Stimulated activated CD4-positive, alpha-beta T cell treated with anti-CD3 and anti-CD28 coated beads, TNF-alpha, amount 100 ng/mL, for 24 hours (primary cell): ENCODE measurements at regions not wholly inside any gene's neighbourhood (a gene's known extent, or its start where the extent isn't known, plus 50 kb on each side); places are given as distances from the start of the nearest gene placed in this dataset.

Experiments
- DNase-seq, 3 experiments: peaks; one replicate each; pipeline ENCODE4 v3.0.0-alpha.2; 2020; ENCODE audit warnings: low read depth in 3 of 3

DNA sequence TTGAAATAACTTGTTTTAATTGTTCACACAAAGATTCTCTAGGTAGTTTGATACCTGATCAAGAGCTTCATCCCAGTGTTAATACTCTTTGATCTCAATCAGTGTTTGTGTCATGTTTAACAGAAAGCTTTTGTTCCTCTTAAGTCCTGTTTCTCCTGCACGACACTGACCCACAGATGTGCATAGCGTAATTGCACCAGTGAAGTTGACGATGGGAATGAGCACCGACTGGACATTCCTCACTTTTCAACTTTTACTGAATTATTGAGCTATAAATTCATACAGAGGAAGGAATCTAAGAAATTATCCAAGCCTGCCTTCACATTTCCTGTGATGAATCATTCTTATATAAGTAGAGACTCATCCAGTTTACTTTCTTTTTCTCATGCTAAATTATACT lies 878.7 kb upstream of the TENM3 start:
- DNase-seq = no peak

DNA sequence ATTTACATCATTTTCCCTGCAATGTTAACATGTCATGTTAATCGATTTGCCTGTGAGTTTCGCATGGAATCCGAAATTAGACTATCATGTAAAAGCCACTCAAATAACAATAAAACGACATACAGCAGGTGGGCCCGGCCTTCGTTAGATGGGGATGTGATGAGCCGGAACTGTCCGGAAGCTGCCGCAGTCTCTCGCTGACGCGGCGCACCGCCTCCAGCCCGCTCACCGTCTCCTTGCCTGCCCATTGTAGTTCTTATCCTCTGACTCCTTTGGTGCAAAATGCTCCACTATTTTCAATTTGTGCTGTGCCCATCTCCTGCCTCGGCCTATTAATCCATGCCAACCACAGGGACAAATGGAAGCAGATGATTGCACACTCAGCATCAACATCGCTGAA lies 877.5 kb upstream of the TENM3 start:
- DNase-seq = no peak

GRCh38 chr4:181372014-181372413 lies 871.2 kb upstream of the TENM3 start:
- no peak for DNase-seq

GRCh38 chr4:181376058-181376457 lies 867.1 kb upstream of the TENM3 start:
- DNase-seq = no peak

GRCh38 chr4:181388061-181388460 lies 855.1 kb upstream of the TENM3 start:
- no peak for DNase-seq

- no peak for DNase-seq
Observed at GRCh38 chr4:181416966-181417365, 826.2 kb upstream of the TENM3 start.

- DNase-seq = no peak
Observed at GRCh38 chr4:181418496-181418895, 824.7 kb upstream of the TENM3 start.

- no peak for DNase-seq
Observed at GRCh38 chr4:181420950-181421349, 822.3 kb upstream of the TENM3 start.

DNA sequence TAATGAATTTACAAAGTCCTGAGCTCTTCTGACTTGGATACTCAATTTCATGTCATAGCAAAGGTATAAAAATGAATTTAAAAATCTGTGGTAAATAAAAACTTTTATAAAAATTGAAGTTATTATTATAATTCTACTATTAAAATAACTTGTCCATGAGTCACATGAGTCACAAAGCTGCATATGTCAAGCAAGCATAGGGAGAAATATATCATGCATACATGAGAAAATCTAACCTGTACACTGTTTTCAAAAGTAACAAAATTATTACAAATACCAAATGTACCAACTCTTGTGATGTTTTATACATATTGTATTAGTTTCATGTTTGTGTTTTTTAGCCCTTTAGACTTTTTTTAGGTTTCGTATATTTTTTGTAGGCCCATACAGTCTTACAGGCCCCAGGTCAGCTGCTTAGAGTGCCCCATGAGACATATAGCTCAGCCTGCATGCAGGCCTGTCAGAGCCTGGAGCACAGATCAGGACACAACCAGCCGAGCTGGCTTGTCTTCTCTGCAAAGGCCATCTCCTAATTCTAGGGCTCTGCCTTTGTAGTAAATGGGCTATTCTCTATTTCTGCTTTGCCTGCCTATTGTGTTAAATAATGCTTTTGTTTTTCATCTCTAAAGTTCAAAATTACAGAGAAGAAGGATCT lies 818.7 kb upstream of the TENM3 start:
- DNase-seq = no peak

DNA sequence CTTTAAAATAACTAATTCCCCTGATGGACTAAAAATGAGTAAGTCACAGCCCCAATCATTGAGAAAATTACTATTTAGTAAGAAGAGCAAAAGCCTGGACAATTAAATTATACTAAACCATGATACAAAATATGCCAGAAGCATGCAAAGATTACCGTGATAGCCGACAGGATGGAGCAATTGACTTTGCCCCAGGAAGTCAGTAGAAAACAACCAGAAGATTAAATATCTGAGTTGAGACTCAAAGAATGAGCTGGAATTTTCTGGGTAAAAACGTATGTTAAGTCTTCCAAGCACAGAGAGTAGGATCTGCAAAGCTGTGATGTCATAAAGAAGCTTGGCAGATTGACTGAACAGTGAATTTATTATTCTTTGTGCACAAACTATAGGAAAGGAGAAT lies 816.1 kb upstream of the TENM3 start:
- DNase-seq = no peak

DNA sequence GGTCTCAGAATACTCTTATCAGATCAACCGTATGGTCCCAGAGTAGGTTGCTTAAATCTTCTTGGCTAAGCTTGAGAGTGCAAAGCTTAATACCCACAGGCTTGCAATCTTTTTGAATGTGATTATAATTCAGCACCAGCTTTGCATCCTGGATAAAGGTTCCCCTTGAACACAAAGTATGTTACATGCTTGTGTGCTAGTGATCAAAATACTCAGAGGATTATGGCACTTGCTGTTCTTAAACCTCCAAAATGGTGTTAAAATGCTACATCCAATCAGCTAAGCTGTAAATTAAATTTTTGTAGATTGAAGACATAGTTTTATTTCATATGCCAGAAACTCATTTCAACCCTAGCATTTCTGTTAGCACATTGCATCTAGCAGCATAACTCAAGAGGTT lies 812.2 kb upstream of the TENM3 start:
- no peak for DNase-seq

DNA sequence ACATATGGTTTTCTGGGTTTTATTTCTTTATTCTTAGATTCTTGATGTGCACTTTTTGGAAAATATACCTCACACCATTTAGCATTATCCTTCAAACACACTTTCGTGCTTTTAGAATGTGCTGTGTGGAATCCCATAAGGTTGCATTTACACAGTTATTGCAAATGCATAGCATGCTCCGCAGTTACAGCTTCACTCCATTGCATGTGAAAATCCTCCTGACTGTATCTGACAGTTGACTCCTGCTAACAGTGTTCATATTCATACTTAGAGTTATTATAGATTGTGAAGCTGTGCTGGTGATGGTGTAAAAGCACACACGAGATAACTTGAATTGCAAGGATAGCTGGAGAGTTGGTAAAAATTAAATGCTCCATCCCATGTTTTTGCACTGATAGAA lies 811.5 kb upstream of the TENM3 start:
- no peak for DNase-seq

GRCh38 chr4:181432335-181432734 lies 810.9 kb upstream of the TENM3 start:
- no peak for DNase-seq

- no peak for DNase-seq
Observed at GRCh38 chr4:181437895-181438294, 805.3 kb upstream of the TENM3 start.

DNA sequence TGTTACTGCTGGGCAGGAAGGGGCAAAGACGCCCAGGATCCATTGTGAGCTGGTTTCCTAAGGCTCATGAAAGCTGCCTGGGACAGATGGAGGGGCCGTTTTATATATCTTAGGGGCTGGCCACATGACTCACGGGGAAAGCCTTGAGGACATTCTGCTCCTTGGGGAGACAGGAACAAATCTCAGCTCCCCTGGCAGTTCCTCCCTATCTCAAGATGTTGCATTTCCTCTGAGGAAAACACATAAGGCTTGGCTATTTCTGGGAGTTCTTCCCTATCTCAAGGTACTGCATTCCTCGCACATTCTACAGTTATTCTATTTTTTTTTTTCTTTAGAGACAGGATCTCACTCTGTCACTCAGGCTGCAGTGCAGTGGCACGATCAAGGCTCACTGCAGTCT lies 804.6 kb upstream of the TENM3 start:
- no peak for DNase-seq

DNA sequence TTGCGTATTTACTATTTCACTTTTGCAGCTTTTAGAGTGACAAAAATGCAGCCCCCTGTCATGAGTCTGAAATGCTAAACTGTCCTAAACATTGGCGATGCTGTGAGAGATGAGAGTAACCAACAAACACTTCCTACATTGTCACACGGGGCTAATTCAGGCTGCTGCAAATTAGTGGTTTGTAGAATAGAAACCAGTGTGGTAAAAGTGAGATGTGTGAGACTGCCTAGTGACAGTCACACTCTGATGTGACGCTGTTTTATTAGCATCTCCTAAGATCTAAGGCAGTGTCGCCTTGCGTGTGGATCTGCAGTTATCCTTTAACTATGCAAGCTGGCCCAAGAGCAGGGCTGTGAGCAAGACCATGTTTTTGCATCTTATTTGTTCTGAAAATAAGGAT lies 800.2 kb upstream of the TENM3 start:
- no peak for DNase-seq

DNA sequence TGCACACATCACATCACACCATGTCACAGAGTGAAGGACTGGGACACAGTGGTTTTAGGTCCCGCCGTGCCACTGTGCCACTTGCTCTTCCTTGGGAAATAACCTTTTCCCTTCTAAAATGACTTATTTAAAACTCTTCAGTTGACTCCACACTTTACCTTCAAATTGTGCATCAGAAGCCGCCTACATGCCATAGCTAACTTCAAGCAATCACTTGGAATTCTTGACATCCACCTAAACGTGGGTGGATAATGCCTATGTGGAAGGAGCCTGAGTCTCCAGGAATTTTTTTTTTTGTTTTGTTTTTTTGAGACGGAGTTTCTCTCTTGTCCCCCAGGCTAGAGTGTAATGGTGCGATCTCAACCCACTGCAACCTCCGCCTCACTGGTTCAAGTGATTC lies 777.4 kb upstream of the TENM3 start:
- DNase-seq = no peak

DNA sequence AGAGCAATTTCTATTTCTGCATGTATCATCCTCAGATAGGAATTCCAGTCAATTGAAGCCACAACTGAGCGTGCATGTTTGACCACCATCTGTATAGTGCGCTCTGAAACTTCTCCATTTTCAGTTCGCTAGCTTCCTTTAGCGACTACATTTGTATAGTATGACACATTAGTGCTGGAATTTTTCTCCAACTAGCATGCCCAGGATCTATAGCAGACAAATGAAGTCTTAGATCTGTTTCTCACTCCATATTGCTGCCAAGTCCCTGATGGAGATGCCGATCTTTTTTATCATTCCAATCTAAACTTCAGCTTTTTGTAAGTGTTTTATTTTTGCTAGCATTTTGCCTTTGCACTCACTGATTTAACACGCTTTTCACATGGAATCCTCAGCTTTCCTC lies 774.8 kb upstream of the TENM3 start:
- no peak for DNase-seq

DNA sequence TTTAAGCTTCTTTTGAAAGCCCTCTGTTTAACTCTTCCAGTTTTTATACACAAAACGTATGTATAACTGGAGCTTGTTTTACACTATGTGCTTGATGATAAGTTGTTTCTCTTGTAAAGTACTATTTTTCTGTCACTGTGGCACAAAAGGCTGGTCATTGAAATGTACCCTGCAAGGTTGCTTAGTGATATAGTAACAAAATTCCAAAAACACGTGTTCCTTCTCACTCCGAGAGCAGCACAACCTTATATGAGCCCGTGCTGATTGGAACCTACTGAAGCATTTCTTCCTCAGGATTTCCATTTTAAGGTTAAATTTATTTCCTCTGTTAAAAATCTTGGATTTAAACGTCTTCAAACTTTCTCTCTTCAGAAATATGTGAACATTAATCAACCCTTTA lies 772.9 kb upstream of the TENM3 start:
- no peak for DNase-seq

GRCh38 chr4:181475359-181475758 lies 767.8 kb upstream of the TENM3 start:
- no peak for DNase-seq

- DNase-seq = no peak
Observed at GRCh38 chr4:181475781-181476507, 767.3 kb upstream of the TENM3 start.

DNA sequence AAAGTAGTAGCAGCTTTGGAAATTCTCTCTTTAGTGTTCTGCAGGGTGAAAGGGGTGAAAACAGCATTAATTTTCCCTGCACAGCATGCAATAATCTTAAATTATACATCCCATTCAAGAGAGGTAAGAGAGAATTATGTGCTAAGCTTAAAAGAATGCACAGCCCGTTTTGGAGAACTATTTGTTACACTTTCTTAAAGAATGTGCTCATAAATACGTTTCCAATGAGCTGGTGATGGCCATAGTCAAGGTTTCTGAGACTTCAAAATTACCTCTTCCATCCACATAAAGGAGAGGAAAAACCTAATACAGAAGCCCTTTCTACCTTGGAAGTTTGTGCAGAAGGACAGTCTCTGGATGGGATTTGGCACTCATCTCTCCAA lies 766.7 kb upstream of the TENM3 start:
- DNase-seq = no peak

- no peak for DNase-seq
Observed at GRCh38 chr4:181477591-181477990, 765.6 kb upstream of the TENM3 start.

DNA sequence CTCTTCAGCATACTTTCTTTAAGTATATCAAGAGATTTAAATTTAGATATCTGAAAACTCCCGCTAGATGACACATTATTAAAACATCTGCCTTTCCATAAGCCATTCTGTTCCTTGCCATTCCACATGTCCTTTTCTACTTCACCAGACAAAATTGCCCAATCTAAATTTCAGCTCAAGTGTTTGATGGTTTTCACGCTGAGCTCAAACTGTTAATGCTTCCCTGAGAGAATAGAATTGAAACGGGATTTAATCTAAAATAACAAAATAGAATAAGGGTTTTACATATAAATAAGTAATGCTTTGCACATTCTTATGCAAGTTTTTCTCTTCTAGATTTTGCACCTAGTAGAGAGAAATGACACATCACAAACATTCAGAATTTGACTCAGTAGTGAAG lies 764.5 kb upstream of the TENM3 start:
- no peak for DNase-seq
